Activated CD4-positive, alpha-beta T cell treated with anti-CD3 and anti-CD28 coated beads, Interleukin-2, amount 50 U/mL, for 48 hours (primary cell): ENCODE measurements at regions not wholly inside any gene's neighbourhood (a gene's known extent, or its start where the extent isn't known, plus 50 kb on each side); places are given as distances from the start of the nearest gene placed in this dataset.

Experiments used
- DNase-seq, 2 experiments: peaks; one replicate each; pipeline ENCODE4 v3.0.0-alpha.2; 2020

- no peak for DNase-seq
Measured at GRCh38 chr13:81721400-81721799, 1380.5 kb upstream of the SPRY2 start.

GRCh38 chr13:81714513-81714912 is 1373.6 kb upstream of the SPRY2 start:
- DNase-seq: no peak

GRCh38 chr13:81713201-81713600 is 1372.3 kb upstream of the SPRY2 start:
- DNase-seq: no peak

GRCh38 chr13:81697826-81698225 is 1356.9 kb upstream of the SPRY2 start:
- no peak for DNase-seq

- DNase-seq: no peak
Measured at GRCh38 chr13:81686877-81687276, 1346.0 kb upstream of the SPRY2 start.

- DNase-seq: no peak
Measured at GRCh38 chr13:81683521-81683920, 1342.6 kb upstream of the SPRY2 start.

GRCh38 chr13:81682081-81682630 is 1341.2 kb upstream of the SPRY2 start:
- no peak for DNase-seq

GRCh38 chr13:81677857-81678256 is 1336.9 kb upstream of the SPRY2 start:
- no peak for DNase-seq

- DNase-seq: no peak
Measured at GRCh38 chr13:81676008-81676407, 1335.1 kb upstream of the SPRY2 start.

GRCh38 chr13:81671064-81671463 is 1330.1 kb upstream of the SPRY2 start:
- no peak for DNase-seq

- DNase-seq: no peak
Measured at GRCh38 chr13:81670048-81670447, 1329.1 kb upstream of the SPRY2 start.

GRCh38 chr13:81664872-81665271 is 1323.9 kb upstream of the SPRY2 start:
- DNase-seq: no peak

GRCh38 chr13:81659984-81660383 is 1319.1 kb upstream of the SPRY2 start:
- no peak for DNase-seq

- no peak for DNase-seq
Measured at GRCh38 chr13:81658598-81659370, 1317.9 kb upstream of the SPRY2 start.

GRCh38 chr13:81639984-81640582 is 1299.2 kb upstream of the SPRY2 start:
- DNase-seq: peak in 1 of 2 experiments; percentile 0

GRCh38 chr13:81637457-81637856 is 1296.5 kb upstream of the SPRY2 start:
- no peak for DNase-seq

GRCh38 chr13:81636120-81636519 is 1295.2 kb upstream of the SPRY2 start:
- no peak for DNase-seq

GRCh38 chr13:81615031-81615430 is 1274.1 kb upstream of the SPRY2 start:
- no peak for DNase-seq

- no peak for DNase-seq
Measured at GRCh38 chr13:81610644-81611043, 1269.7 kb upstream of the SPRY2 start.

GRCh38 chr13:81609335-81609734 is 1268.4 kb upstream of the SPRY2 start:
- DNase-seq: no peak

GRCh38 chr13:81606074-81606473 is 1265.1 kb upstream of the SPRY2 start:
- no peak for DNase-seq

- DNase-seq: no peak
Measured at GRCh38 chr13:81602241-81602640, 1261.3 kb upstream of the SPRY2 start.

GRCh38 chr13:81597101-81597500 is 1256.2 kb upstream of the SPRY2 start:
- no peak for DNase-seq

GRCh38 chr13:81596224-81596753 is 1255.4 kb upstream of the SPRY2 start:
- DNase-seq: no peak
